CD1c-positive myeloid dendritic cell (primary cell): ENCODE measurements at regions not wholly inside any gene's neighbourhood (a gene's known extent, or its start where the extent isn't known, plus 50 kb on each side); places are given as distances from the start of the nearest gene placed in this dataset.

Experiments
- DNase-seq: peaks from one replicate; pipeline ENCODE4 v3.0.0-alpha.2; 2016; ENCODE audit errors: extremely low spot score

GRCh38 chrX:118167361-118167760 lies 50.8 kb upstream of the KLHL13 start:
- no peak for DNase-seq

- DNase-seq = no peak
Observed at GRCh38 chrX:118171356-118171755, 54.7 kb upstream of the KLHL13 start.

- no peak for DNase-seq
Observed at GRCh38 chrX:118174516-118175098, 58.0 kb upstream of the KLHL13 start.

- DNase-seq = no peak
Observed at GRCh38 chrX:118177708-118178107, 61.1 kb upstream of the KLHL13 start.

- no peak for DNase-seq
Observed at GRCh38 chrX:118178450-118178849, 61.8 kb upstream of the KLHL13 start.

- DNase-seq = no peak
Observed at GRCh38 chrX:118179161-118179560, 62.6 kb upstream of the KLHL13 start.

- no peak for DNase-seq
Observed at GRCh38 chrX:118179718-118180117, 63.1 kb upstream of the KLHL13 start.

GRCh38 chrX:118181030-118181429 lies 64.4 kb upstream of the KLHL13 start:
- no peak for DNase-seq

GRCh38 chrX:118182025-118182424 lies 65.4 kb upstream of the KLHL13 start:
- no peak for DNase-seq

GRCh38 chrX:118182681-118183080 lies 66.1 kb upstream of the KLHL13 start:
- no peak for DNase-seq

- DNase-seq = no peak
Observed at GRCh38 chrX:118183606-118184005, 67.0 kb upstream of the KLHL13 start.

- no peak for DNase-seq
Observed at GRCh38 chrX:118187100-118187499, 70.5 kb upstream of the KLHL13 start.

- DNase-seq = no peak
Observed at GRCh38 chrX:118189000-118189399, 72.4 kb upstream of the KLHL13 start.

GRCh38 chrX:118189628-118190027 lies 73.0 kb upstream of the KLHL13 start:
- no peak for DNase-seq

GRCh38 chrX:118197730-118198129 lies 81.1 kb upstream of the KLHL13 start:
- no peak for DNase-seq

- no peak for DNase-seq
Observed at GRCh38 chrX:118198577-118198976, 82.0 kb upstream of the KLHL13 start.

- DNase-seq = no peak
Observed at GRCh38 chrX:118199997-118200396, 83.4 kb upstream of the KLHL13 start.

GRCh38 chrX:118205421-118206395 lies 89.1 kb upstream of the KLHL13 start:
- DNase-seq = no peak

GRCh38 chrX:118207831-118208453 lies 91.3 kb upstream of the KLHL13 start:
- no peak for DNase-seq

- DNase-seq = no peak
Observed at GRCh38 chrX:118208481-118208880, 91.9 kb upstream of the KLHL13 start.

GRCh38 chrX:118211891-118212816 lies 95.5 kb upstream of the KLHL13 start:
- peak; percentile 18 for DNase-seq

- DNase-seq = peak; percentile 49
Observed at GRCh38 chrX:118212817-118213183, 96.2 kb upstream of the KLHL13 start.
